GM12878 (cell line): ENCODE measurements at regions not wholly inside any gene's neighbourhood (a gene's known extent, or its start where the extent isn't known, plus 50 kb on each side); places are given as distances from the start of the nearest gene placed in this dataset.

Experiments used
- CHD2 ChIP-seq: IDR thresholded peaks from 2 replicates; pipeline ENCODE4 v1.6.1; 2011; ENCODE audit warnings: low read depth, low read length, improper control_type of control experiment, borderline replicate concordance
- CTCF ChIP-seq, 3 experiments: IDR thresholded peaks in 2 of 3; conservative IDR thresholded peaks in 1 of 3; 2 replicates each; pipeline ENCODE4 v1.5.1; 2011; ENCODE audit warnings: low read depth in 3 of 3, low read length in 3 of 3, mild to moderate bottlenecking in 3 of 3, control low read depth in 2 of 3, moderate library complexity in 2 of 3, inconsistent platforms in 1 of 3, mixed read lengths in 1 of 3; ENCODE audit not compliant: control insufficient read depth in 2 of 3, insufficient read depth in 1 of 3; ENCODE audit errors: extremely low read depth in 1 of 3
- EED ChIP-seq: sonication (generic); IDR thresholded peaks from 2 replicates; pipeline ENCODE4 v1.6.1; 2016; ENCODE audit warnings: antibody characterized with exemption, low read depth
- TAF1 ChIP-seq: IDR thresholded peaks from 2 replicates; pipeline ENCODE4 v1.6.1; 2011; ENCODE audit warnings: mild to moderate bottlenecking, low read depth, low read length, borderline replicate concordance

GRCh38 chr12:84789184-84789583 lies 123.4 kb downstream of the SLC6A15 start:
- TF ChIP-seq EED (no peak), TAF1 (no peak), CTCF (IDR thresholded peaks at IDR 0.05 in 2 of 3, conservative IDR thresholded peaks at IDR 0.05 in 1 of 3; ENCODE audit: control insufficient read depth in 2 of 3, extremely low read depth in 1 of 3, insufficient read depth in 1 of 3, low read depth in 3 of 3, low read length in 3 of 3) (no peak), CHD2 (no peak)
